ENCODE measurements at regions not wholly inside any gene's neighbourhood (a gene's known extent, or its start where the extent isn't known, plus 50 kb on each side); places are given as distances from the start of the nearest gene placed in this dataset.

DNA sequence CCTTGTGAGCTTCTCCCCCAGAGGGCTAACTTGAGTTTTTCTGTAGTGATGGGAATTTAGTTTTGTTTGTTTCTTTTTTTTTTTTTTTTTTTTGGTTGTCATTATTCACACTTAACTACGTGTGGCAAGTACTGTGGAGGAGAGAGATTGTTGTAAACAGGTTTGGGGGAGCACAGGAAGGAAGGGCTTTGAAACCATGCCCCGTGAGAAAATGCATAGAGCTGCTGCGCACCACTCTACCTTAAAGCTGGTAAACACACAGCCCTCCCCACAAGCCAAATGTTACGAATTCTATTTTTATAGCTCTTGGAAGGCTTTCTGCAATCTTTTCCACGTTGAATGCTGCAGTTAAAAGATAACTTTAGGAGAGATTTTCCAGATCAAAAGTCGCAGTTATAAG, 76.2 kb downstream of the ZNF22 start:
- CTCF ChIA-PET: interaction anchor here (1.3 kb wide), 1 partner anchor 9 kb away, joined by 3 read pairs; no protein-coding TSS in a partner anchor
- DNase-seq (ENCODE audit: low read depth): no peak
- no peaks in the 10 kb centered on the region for H3K27me3 ChIP-seq (ENCODE audit: control insufficient read depth, insufficient read depth, low read length)
- TF ChIP-seq, protein P1, sequence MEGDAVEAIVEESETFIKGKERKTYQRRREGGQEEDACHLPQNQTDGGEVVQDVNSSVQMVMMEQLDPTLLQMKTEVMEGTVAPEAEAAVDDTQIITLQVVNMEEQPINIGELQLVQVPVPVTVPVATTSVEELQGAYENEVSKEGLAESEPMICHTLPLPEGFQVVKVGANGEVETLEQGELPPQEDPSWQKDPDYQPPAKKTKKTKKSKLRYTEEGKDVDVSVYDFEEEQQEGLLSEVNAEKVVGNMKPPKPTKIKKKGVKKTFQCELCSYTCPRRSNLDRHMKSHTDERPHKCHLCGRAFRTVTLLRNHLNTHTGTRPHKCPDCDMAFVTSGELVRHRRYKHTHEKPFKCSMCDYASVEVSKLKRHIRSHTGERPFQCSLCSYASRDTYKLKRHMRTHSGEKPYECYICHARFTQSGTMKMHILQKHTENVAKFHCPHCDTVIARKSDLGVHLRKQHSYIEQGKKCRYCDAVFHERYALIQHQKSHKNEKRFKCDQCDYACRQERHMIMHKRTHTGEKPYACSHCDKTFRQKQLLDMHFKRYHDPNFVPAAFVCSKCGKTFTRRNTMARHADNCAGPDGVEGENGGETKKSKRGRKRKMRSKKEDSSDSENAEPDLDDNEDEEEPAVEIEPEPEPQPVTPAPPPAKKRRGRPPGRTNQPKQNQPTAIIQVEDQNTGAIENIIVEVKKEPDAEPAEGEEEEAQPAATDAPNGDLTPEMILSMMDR (IDR thresholded peaks at IDR 0.05; ENCODE audit: insufficient read depth, low read depth, low read length): no peak
- H3K36me3 ChIP-seq (ENCODE audit: control insufficient read depth, insufficient read depth, low read length): no peaks in the 10 kb centered on the region
- POLR2A ChIA-PET: no interaction called here
- H3K4me3 ChIP-seq (ENCODE audit: low read depth, low read length): no peak overlapping the region

DNA sequence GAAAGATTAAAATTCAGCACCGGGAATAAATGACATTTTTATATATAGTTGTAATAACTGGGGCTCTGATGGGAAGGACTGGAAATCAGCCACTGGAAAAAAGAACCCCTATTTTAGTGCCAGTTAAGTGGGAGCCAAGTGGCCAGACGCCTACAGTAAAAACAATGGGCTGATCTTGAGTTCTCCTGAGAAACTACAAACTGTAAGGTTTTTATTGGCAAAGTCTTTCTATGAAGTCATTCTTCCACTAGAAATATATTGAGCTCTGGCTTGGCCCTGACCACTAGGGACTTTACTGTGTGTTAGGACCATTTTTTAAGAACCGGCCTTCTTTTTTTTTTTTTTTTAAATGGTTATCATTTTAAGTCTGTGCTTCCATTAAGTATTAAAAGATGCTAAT, 79.6 kb downstream of the ZNF22 start:
- Histone ChIP-seq H3K36me3 (ENCODE audit: control insufficient read depth, insufficient read depth, low read length) (no peaks in the 10 kb centered on the region), H3K4me3 (ENCODE audit: low read depth, low read length) (no peak overlapping the region), H3K27me3 (ENCODE audit: control insufficient read depth, insufficient read depth, low read length) (no peaks in the 10 kb centered on the region; the same call in 1 of the 2 replicates)
- ChIA-PET POLR2A (no interaction called here), CTCF (no interaction called here)
- no peak for DNase-seq (ENCODE audit: low read depth)
- TF ChIP-seq, protein P1 (IDR thresholded peaks at IDR 0.05; ENCODE audit: insufficient read depth, low read depth, low read length): no peak

DNA sequence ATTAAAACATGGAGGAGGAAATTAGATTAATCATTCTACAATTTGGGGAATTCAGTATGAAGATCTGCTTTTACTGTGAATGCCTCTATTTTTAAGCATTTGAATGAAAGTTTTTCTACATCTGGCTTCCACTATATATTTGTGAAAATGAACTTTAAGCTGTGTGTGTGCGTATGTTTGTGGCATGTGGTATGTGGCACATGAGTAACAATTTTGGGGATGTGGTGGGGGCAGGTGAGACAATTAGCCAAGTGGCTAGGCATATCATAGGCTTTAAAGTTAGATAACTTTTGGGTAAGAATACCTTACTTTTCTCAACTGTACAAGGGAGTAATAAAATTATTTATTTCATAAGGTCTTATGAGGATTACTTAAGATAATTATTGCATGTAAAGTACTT, 81.5 kb downstream of the ZNF22 start:
- no peaks in the 10 kb centered on the region; the same call in 1 of the 2 replicates for H3K27me3 ChIP-seq (ENCODE audit: control insufficient read depth, insufficient read depth, low read length)
- TF ChIP-seq, protein P1 (IDR thresholded peaks at IDR 0.05; ENCODE audit: insufficient read depth, low read depth, low read length): no peak
- CTCF ChIA-PET: no interaction called here
- no peak overlapping the region for H3K4me3 ChIP-seq (ENCODE audit: low read depth, low read length)
- H3K36me3 ChIP-seq (ENCODE audit: control insufficient read depth, insufficient read depth, low read length): no peaks in the 10 kb centered on the region
- POLR2A ChIA-PET: no interaction called here
- no peak for DNase-seq (ENCODE audit: low read depth)

DNA sequence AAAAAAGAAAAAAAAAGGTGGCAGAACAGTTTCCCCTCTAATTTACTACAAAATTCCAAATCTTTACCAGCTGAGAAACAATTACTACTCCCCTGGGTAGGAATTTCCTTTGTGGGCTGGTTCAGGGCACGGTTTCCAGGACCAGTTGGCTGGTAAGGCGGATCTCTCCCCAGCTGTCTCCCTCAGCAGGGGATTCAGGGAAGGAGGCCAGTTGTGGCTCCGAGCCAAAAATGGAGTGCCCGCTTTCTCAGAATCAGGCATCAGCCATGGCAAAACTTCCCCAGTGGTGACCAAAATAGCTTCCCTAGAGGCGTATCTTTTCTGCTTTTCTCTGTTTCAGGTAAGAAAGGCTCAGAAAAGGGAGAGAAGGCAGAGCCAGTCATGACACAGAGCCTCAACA, 91.2 kb downstream of the ZNF22 start:
- no peak for DNase-seq (ENCODE audit: low read depth)
- Histone ChIP-seq H3K36me3 (ENCODE audit: control insufficient read depth, insufficient read depth, low read length) (no peaks in the 10 kb centered on the region), H3K27me3 (ENCODE audit: control insufficient read depth, insufficient read depth, low read length) (peaks cover 5% of the 10 kb centered on the region; the same call in 1 of the 2 replicates), H3K4me3 (ENCODE audit: low read depth, low read length) (no peak overlapping the region)
- CTCF ChIA-PET: interaction anchor here (0.6 kb wide), 1 partner anchor 586 kb away, joined by 4 read pairs; no protein-coding TSS in a partner anchor
- POLR2A ChIA-PET: no interaction called here
- TF ChIP-seq, protein P1 (IDR thresholded peaks at IDR 0.05; ENCODE audit: insufficient read depth, low read depth, low read length): no peak

DNA sequence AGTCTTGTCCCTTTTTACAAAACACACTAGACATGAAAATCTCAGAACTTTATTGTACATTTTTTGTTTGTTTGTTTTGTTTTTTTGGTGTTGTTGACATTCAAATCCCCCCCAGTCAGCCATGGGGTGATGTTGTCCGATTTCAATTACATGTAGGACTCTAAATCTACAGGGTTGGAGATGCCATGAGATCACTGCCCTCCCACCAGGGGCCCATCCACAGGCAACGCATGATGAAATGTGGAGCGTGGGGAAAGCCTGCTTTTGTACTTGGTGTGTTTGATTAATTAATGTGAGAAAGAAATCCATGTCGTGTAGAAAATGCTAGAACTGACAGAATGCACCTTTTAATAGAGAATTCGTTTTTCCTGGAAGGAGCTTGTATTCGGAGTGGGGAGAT, 93.2 kb downstream of the ZNF22 start:
- Histone ChIP-seq H3K36me3 (ENCODE audit: control insufficient read depth, insufficient read depth, low read length) (no peaks in the 10 kb centered on the region), H3K27me3 (ENCODE audit: control insufficient read depth, insufficient read depth, low read length) (peaks cover 5% of the 10 kb centered on the region; the same call in 1 of the 2 replicates), H3K4me3 (ENCODE audit: low read depth, low read length) (no peak overlapping the region)
- ChIA-PET POLR2A (no interaction called here), CTCF (no interaction called here)
- TF ChIP-seq, protein P1 (IDR thresholded peaks at IDR 0.05; ENCODE audit: insufficient read depth, low read depth, low read length): no peak
- no peak for DNase-seq (ENCODE audit: low read depth)

All from BJ (cell line).